Cardiac fibroblast (primary cell): ENCODE measurements at regions not wholly inside any gene's neighbourhood (a gene's known extent, or its start where the extent isn't known, plus 50 kb on each side); places are given as distances from the start of the nearest gene placed in this dataset.

Experiments
- DNase-seq, 2 donors: peaks; one replicate each; pipeline versions ENCODE4 v3.0.0 to v3.0.0-alpha.2; 2010; ENCODE audit warnings: low read depth in 2 of 2
- H3K4me3 ChIP-seq, 2 donors: replicated peaks in 1 of 2; 1 replicate in 1 of 2; 2 replicates in 1 of 2; pipeline ENCODE4 v1.5.1; 2011; ENCODE audit warnings: low read depth in 2 of 2, low read length in 2 of 2, mild to moderate bottlenecking in 2 of 2, moderate library complexity in 1 of 2
- CTCF ChIP-seq: IDR thresholded peaks from one replicate; pipeline ENCODE4 v1.5.1; 2011; ENCODE audit warnings: low read depth, mild to moderate bottlenecking, low read length, inconsistent platforms

DNA sequence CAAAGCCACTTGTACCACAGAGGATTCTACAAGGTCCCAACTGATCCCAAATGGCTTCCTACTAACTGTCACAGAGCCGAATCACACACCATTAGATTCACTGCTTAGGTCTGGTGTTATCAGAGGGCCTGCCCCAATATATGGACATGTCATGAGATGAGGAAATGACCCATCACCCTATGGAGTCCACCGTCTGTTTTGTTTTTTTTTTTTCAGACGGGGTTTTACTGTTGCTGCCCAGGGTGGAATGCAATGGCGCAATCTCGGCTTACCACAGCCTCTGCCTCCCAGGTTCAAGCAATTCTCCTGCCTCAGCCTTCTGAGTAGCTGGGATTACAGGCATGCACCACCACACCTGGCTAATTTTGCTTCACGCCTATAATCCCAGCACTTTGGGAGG, 83.8 kb upstream of the ETS2 start:
- DNase-seq: peak; percentile 41 to 60
- TF ChIP-seq CTCF: no peak
- no peak overlapping the region for H3K4me3 ChIP-seq

GRCh38 chr21:38725196-38726157, 80.3 kb upstream of the ETS2 start:
- no peak for TF ChIP-seq CTCF
- DNase-seq: no peak
- no peak overlapping the region for H3K4me3 ChIP-seq

GRCh38 chr21:38726482-38726881, 79.2 kb upstream of the ETS2 start:
- no peak for DNase-seq
- no peak for TF ChIP-seq CTCF
- no peak overlapping the region for H3K4me3 ChIP-seq

DNA sequence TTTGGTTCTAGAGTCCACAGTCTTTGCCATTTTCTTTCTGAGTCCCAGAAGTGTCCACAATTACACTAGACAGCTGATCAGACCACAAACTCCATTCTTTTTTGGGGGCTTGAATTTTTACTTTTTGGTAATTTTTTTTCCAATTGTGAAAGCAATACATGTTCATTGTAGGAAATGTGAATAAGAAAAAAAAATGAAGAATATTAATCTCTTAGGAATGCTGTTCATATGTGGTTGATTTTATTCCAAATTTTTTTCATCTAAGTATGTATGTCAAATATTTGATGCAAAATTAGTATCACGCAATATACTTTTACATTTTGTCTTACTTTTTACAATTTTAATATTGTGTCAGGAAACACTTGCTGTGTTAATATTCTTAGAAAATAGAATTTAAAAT, 76.4 kb upstream of the ETS2 start:
- H3K4me3 ChIP-seq: no peak overlapping the region
- DNase-seq: no peak
- TF ChIP-seq CTCF: no peak

GRCh38 chr21:38729754-38730379, 75.9 kb upstream of the ETS2 start:
- H3K4me3 ChIP-seq: no peak overlapping the region
- DNase-seq: peak in 1 of 2 donors; percentile 34

DNA sequence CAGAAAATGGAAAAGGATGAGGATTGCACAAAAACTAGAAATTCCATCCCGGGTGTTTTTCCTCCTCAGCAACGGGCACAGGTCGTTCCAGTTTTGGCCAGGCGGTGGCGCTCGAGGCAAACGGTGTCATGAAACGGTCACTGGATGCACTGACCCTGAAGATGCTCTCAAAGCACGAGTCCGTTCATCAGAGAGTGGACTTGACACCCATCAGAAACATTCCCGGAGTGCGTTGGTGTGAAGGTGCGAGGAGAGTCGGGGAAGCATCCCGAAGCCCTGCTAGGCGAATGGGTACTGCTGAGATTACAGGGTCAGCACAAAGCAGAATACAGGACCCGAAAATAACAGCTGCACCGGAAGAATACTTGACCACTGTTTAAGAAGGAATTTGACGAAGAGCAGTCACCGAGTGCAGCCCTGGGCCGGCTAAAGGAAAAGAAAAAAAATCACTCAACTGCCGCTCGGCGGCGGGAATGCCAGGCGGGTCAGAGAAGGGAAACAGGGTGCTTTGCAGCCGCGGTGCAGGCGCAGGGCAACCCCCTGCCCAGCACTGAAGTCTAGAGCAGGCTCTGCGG, 71.7 kb upstream of the ETS2 start:
- peak overlapping the region in 1 of 2 donors; percentile 40 for H3K4me3 ChIP-seq
- peak; percentile 93 for TF ChIP-seq CTCF
- peak; percentile 89 to 92 for DNase-seq

More at GRCh38 chr21:38729754-38730379, 75.9 kb upstream of the ETS2 start:
- TF ChIP-seq CTCF: no peak
